HCT116 (cell line): ENCODE measurements at regions not wholly inside any gene's neighbourhood (a gene's known extent, or its start where the extent isn't known, plus 50 kb on each side); places are given as distances from the start of the nearest gene placed in this dataset.

Source experiments
- ATAC-seq: fragments of 200-7000 bp; cut with Tn5 transposase; 2 replicates; pipeline ENCODE4 v1.9.1; 2020; ENCODE audit warnings: mild to moderate bottlenecking, moderate library complexity
- BruUV-seq: library from RNA; stranded (reverse); fragments of 400-500 nt; replicated peaks from 2 replicates; lab custom pipeline; 2021; lab: Mats Ljungman, UMichigan
- CTCF ChIA-PET: fragments of 300-600 bp; sonication (Branson Sonifier 250); formaldehyde crosslinking; loops from one replicate; lab custom pipeline; 2021; ENCODE audit warnings: antibody characterized with exemption; lab: Charles Lee
- POLR2A ChIA-PET: fragments of 300-600, 350-600 bp; sonication (Branson Sonifier 250); formaldehyde crosslinking; loops from one replicate; lab custom pipeline; 2021; ENCODE audit warnings: antibody characterized with exemption; lab: Charles Lee
- RAD21 ChIA-PET, 2 experiments: fragments of 300-600 bp; sonication (Branson Sonifier 250); formaldehyde crosslinking; loops; one replicate each; lab custom pipeline; 2023; ENCODE audit warnings: low total read pairs in 2 of 2; ENCODE audit not compliant: uncharacterized antibody in 2 of 2, unreplicated experiment in 2 of 2, low non-redundant PET in 1 of 2; lab: Charles Lee
- DNase-seq: peaks from one replicate; pipeline ENCODE4 v3.0.0-alpha.2; 2010; ENCODE audit warnings: low read depth, low spot score
- H2AFZ ChIP-seq: fragments of 200-600 bp; shearing (Covaris generic), sonication (generic); 2 replicates; pipeline ENCODE4 v1.6.1; 2017; ENCODE audit warnings: low read depth, mixed run types, mixed read lengths, antibody characterized with exemption, low read length; ENCODE audit not compliant: poor library complexity, severe bottlenecking
- H3K27ac ChIP-seq: 2 replicates; pipeline ENCODE4 v1.5.1; 2012; ENCODE audit warnings: low read depth, low read length
- H3K27me3 ChIP-seq: fragments of 200-600 bp; sonication (generic); 2 replicates; pipeline ENCODE4 v1.6.1; 2016; ENCODE audit warnings: mixed run types, low read length, mixed read lengths; ENCODE audit not compliant: insufficient read depth
- H3K36me3 ChIP-seq, 2 experiments: fragments of 200-500 bp in 1 of 2; fragments of 200-600 bp in 1 of 2; sonication (Bioruptor generic) in 1 of 2; sonication (generic) in 1 of 2; 2 replicates each; pipeline versions ENCODE4 v1.5.1 to v1.6.1; 2014 to 2016; ENCODE audit warnings: low read length in 2 of 2, inconsistent platforms in 1 of 2, mixed read lengths in 1 of 2, mixed run types in 1 of 2; ENCODE audit not compliant: insufficient read depth in 2 of 2, control insufficient read depth in 1 of 2
- H3K4me1 ChIP-seq, 2 experiments: fragments of 200-600 bp in 1 of 2; sonication (generic) in 1 of 2; 2 replicates each; pipeline versions ENCODE4 v1.5.1 to v1.6.1; 2012 to 2017; ENCODE audit warnings: low read length in 2 of 2, inconsistent platforms in 1 of 2, mild to moderate bottlenecking in 1 of 2, mixed read lengths in 1 of 2, mixed run types in 1 of 2, moderate library complexity in 1 of 2; ENCODE audit not compliant: insufficient read depth in 2 of 2, control insufficient read depth in 1 of 2
- H3K4me2 ChIP-seq: fragments of 200-600 bp; sonication (generic); 2 replicates; pipeline ENCODE4 v1.6.1; 2017; ENCODE audit warnings: mixed run types, low read length, mixed read lengths
- H3K4me3 ChIP-seq, 2 experiments: fragments of 200-600 bp in 1 of 2; sonication (generic) in 1 of 2; replicated peaks in 1 of 2; 2 replicates each; pipeline ENCODE4 v1.5.1; 2011 to 2016; ENCODE audit warnings: low read length in 2 of 2, control low read depth in 1 of 2, low read depth in 1 of 2, mild to moderate bottlenecking in 1 of 2, mixed read lengths in 1 of 2, mixed run types in 1 of 2
- H3K79me2 ChIP-seq: fragments of 200-600 bp; sonication (generic); 2 replicates; pipeline ENCODE4 v1.6.1; 2017; ENCODE audit warnings: mild to moderate bottlenecking, mixed run types, low read length, moderate library complexity, mixed read lengths; ENCODE audit not compliant: insufficient read depth
- H3K9ac ChIP-seq: fragments of 200-600 bp; sonication (generic); 2 replicates; pipeline ENCODE4 v1.6.1; 2016; ENCODE audit warnings: low read length, mixed read lengths
- H3K9me2 ChIP-seq: fragments of 200-600 bp; sonication (generic), shearing (Covaris generic); 2 replicates; pipeline ENCODE4 v1.6.1; 2017; ENCODE audit warnings: mixed run types, mild to moderate bottlenecking, moderate library complexity; ENCODE audit not compliant: insufficient read depth
- H3K9me3 ChIP-seq, 2 experiments: fragments of 200-500 bp in 1 of 2; fragments of 200-600 bp in 1 of 2; sonication (Bioruptor generic) in 1 of 2; sonication (generic) in 1 of 2; 2 replicates each; pipeline ENCODE4 v1.6.1; 2014 to 2017; ENCODE audit warnings: low read length in 2 of 2, mixed read lengths in 2 of 2, inconsistent platforms in 1 of 2, low read depth in 1 of 2, mild to moderate bottlenecking in 1 of 2, mixed run types in 1 of 2, moderate library complexity in 1 of 2; ENCODE audit not compliant: control insufficient read depth in 1 of 2, insufficient read depth in 1 of 2
- H4K20me1 ChIP-seq: fragments of 200-600 bp; sonication (generic), shearing (Covaris generic); 2 replicates; pipeline ENCODE4 v1.6.1; 2017; ENCODE audit warnings: mixed run types, mild to moderate bottlenecking, moderate library complexity; ENCODE audit not compliant: insufficient read depth
- CBX3 ChIP-seq: IDR thresholded peaks from 2 replicates; pipeline ENCODE4 v1.6.1; 2012; ENCODE audit warnings: low read depth
- CEBPB ChIP-seq: IDR thresholded peaks from 2 replicates; pipeline ENCODE4 v1.6.1; 2012; ENCODE audit warnings: low read depth
- ELF1 ChIP-seq: IDR thresholded peaks from 2 replicates; pipeline ENCODE4 v1.6.1; 2012; ENCODE audit warnings: low read depth, borderline replicate concordance
- EZH2phosphoT487 ChIP-seq: fragments of 200-600 bp; IDR thresholded peaks from 2 replicates; pipeline ENCODE4 v1.6.1; 2018; ENCODE audit warnings: antibody characterized with exemption, borderline replicate concordance
- RAD21 ChIP-seq: IDR thresholded peaks from 2 replicates; pipeline ENCODE4 v1.6.1; 2012; ENCODE audit warnings: low read depth, mild to moderate bottlenecking
- SIN3A ChIP-seq: IDR thresholded peaks from 2 replicates; pipeline ENCODE4 v1.6.1; 2012; ENCODE audit warnings: low read depth
- SP1 ChIP-seq: IDR thresholded peaks from 2 replicates; pipeline ENCODE4 v1.6.1; 2012; ENCODE audit warnings: low read depth
- YY1 ChIP-seq: IDR thresholded peaks from 2 replicates; pipeline ENCODE4 v1.6.1; 2011; ENCODE audit warnings: low read length, low read depth, moderate library complexity, mild to moderate bottlenecking; ENCODE audit not compliant: insufficient replicate concordance; ENCODE audit errors: extremely low read depth
- ZNF274 ChIP-seq: fragments of 200-500 bp; sonication (Bioruptor generic); IDR thresholded peaks from 2 replicates; pipeline ENCODE4 v1.6.1; 2014; ENCODE audit warnings: mild to moderate bottlenecking, low read depth, low read length, inconsistent platforms
- intact Hi-C: fragments of 100-400 bp; cut with micrococcal nuclease; formaldehyde crosslinking; loops from 2 replicates; pipeline ENCODE4 v1.10.0; 2022
- TF ChIP-seq, protein P1 (sequence below): IDR thresholded peaks from 2 replicates; pipeline ENCODE4 v1.6.1; 2012
- TF ChIP-seq, protein P2 (sequence below), 3 experiments: fragments of 200-600 bp in 1 of 3; sonication (generic) in 1 of 3; IDR thresholded peaks in 2 of 3; conservative IDR thresholded peaks in 1 of 3; 2 replicates each; pipeline ENCODE4 v1.5.1; 2012 to 2017; ENCODE audit warnings: low read depth in 2 of 3, low read length in 2 of 3, antibody characterized with exemption in 1 of 3, borderline replicate concordance in 1 of 3, control low read depth in 1 of 3, mild to moderate bottlenecking in 1 of 3, mixed read lengths in 1 of 3, mixed run types in 1 of 3, moderate library complexity in 1 of 3; ENCODE audit not compliant: insufficient read depth in 1 of 3
- TF ChIP-seq, protein P3 (sequence below): IDR thresholded peaks from 2 replicates; pipeline ENCODE4 v1.6.1; 2011; ENCODE audit warnings: mild to moderate bottlenecking, low read length, moderate library complexity; ENCODE audit not compliant: insufficient replicate concordance; ENCODE audit errors: extremely low read depth

DNA sequence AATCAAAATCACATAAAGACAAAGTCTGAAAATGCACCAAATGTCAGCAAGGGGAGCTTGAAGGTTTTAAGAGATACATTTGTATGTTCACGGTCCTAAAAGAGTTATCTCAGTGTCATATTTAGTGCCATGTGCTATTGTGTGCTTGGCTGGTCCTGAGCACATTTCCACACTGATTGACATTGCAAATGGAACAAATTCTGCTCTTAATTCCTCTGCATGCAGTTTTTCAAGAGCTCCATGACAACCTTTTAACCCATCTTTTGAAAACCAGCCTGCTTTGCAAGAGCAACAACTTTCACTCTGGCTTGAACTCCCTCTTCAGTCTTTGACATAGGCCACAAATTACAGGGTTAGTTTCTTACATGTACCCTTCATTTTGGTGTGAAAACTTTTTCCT is 175.4 kb upstream of the ACTBL2 start:
- Histone ChIP-seq H3K4me3 (no peak overlapping the region), H3K4me1 (no peaks in the 10 kb centered on the region; a peak in 1 of 4 replicates), H3K4me2 (no peak overlapping the region), H3K9me2 (no peaks in the 10 kb centered on the region), H3K36me3 (no peaks in the 10 kb centered on the region)
- no peak for DNase-seq
- intact Hi-C loops, result loop anchor here (10.0 kb wide), 1 partner anchor 427 kb away; no protein-coding TSS in a partner anchor
- ChIA-PET POLR2A (no interaction called here), RAD21 (no interaction called here), CTCF (interaction anchor here (0.9 kb wide), 1 partner anchor 8 kb away, joined by 4 read pairs; no protein-coding TSS in a partner anchor)
- no TSS peak for BruUV-seq
- TF ChIP-seq, protein P1, sequence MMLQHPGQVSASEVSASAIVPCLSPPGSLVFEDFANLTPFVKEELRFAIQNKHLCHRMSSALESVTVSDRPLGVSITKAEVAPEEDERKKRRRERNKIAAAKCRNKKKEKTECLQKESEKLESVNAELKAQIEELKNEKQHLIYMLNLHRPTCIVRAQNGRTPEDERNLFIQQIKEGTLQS, result no peak
- no peak for TF ChIP-seq SP1
- no peak for TF ChIP-seq YY1
- TF ChIP-seq, protein P2, sequence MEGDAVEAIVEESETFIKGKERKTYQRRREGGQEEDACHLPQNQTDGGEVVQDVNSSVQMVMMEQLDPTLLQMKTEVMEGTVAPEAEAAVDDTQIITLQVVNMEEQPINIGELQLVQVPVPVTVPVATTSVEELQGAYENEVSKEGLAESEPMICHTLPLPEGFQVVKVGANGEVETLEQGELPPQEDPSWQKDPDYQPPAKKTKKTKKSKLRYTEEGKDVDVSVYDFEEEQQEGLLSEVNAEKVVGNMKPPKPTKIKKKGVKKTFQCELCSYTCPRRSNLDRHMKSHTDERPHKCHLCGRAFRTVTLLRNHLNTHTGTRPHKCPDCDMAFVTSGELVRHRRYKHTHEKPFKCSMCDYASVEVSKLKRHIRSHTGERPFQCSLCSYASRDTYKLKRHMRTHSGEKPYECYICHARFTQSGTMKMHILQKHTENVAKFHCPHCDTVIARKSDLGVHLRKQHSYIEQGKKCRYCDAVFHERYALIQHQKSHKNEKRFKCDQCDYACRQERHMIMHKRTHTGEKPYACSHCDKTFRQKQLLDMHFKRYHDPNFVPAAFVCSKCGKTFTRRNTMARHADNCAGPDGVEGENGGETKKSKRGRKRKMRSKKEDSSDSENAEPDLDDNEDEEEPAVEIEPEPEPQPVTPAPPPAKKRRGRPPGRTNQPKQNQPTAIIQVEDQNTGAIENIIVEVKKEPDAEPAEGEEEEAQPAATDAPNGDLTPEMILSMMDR (IDR thresholded peaks at IDR 0.05 in 2 of 3, conservative IDR thresholded peaks at IDR 0.05 in 1 of 3; ENCODE audit: borderline replicate concordance in 1 of 3, insufficient read depth in 1 of 3, low read depth in 2 of 3, low read length in 2 of 3), result no peak
- TF ChIP-seq, all 23 proteins: peak for 0
- H3K9me3 ChIP-seq, result no peaks in the 10 kb centered on the region
- H3K27me3 ChIP-seq, result no peaks in the 10 kb centered on the region
- H3K9ac ChIP-seq, result no peak overlapping the region
- H3K79me2 ChIP-seq, result no peaks in the 10 kb centered on the region
- no peak overlapping the region for H3K27ac ChIP-seq
- no peak for ATAC-seq
- H2AFZ ChIP-seq, result no peak overlapping the region
- H4K20me1 ChIP-seq, result no peaks in the 10 kb centered on the region

DNA sequence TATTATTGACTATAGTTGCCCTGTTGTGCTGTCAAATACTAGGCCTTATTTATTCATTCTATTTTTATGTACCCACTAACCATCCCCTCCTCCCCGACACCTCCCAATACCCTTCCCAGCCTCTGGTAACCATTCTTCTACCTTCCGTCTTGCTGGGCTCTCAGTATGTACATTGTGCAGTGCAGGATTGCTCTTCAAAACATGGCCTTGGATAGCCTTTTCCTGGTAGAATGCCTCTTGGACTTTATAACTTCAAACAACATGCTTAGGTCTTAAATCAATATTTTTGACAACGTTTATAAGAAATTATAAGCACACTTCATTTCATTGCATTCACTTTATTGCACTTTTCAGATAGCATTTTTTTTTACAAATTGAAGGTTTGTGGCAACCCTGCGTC is 172.6 kb upstream of the ACTBL2 start:
- CTCF ChIA-PET, result no interaction called here
- Histone ChIP-seq H3K9me2 (no peaks in the 10 kb centered on the region), H3K4me2 (no peak overlapping the region), H2AFZ (no peak overlapping the region), H4K20me1 (no peaks in the 10 kb centered on the region), H3K4me1 (peaks cover 0 to 7% of the 10 kb centered on the region in 2 experiments; a peak in 2 of 4 replicates), H3K27me3 (no peaks in the 10 kb centered on the region), H3K36me3 (no peaks in the 10 kb centered on the region), H3K27ac (no peak overlapping the region), H3K9ac (no peak overlapping the region), H3K79me2 (no peaks in the 10 kb centered on the region), H3K9me3 (no peaks in the 10 kb centered on the region), H3K4me3 (no peak overlapping the region)
- no peak for ATAC-seq
- TF ChIP-seq CBX3 (no peak), ZNF274 (no peak), ELF1 (no peak), RAD21 (no peak), EZH2phosphoT487 (no peak), CEBPB (no peak), SP1 (no peak), SIN3A (no peak), YY1 (no peak)
- TF ChIP-seq, protein P3, sequence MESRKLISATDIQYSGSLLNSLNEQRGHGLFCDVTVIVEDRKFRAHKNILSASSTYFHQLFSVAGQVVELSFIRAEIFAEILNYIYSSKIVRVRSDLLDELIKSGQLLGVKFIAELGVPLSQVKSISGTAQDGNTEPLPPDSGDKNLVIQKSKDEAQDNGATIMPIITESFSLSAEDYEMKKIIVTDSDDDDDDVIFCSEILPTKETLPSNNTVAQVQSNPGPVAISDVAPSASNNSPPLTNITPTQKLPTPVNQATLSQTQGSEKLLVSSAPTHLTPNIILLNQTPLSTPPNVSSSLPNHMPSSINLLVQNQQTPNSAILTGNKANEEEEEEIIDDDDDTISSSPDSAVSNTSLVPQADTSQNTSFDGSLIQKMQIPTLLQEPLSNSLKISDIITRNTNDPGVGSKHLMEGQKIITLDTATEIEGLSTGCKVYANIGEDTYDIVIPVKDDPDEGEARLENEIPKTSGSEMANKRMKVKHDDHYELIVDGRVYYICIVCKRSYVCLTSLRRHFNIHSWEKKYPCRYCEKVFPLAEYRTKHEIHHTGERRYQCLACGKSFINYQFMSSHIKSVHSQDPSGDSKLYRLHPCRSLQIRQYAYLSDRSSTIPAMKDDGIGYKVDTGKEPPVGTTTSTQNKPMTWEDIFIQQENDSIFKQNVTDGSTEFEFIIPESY, result no peak
- RAD21 ChIA-PET, result no interaction called here
- no peak for DNase-seq
- BruUV-seq, result no TSS peak
- intact Hi-C loops, result loop anchor here (10.0 kb wide), 1 partner anchor 430 kb away; no protein-coding TSS in a partner anchor
- POLR2A ChIA-PET, result no interaction called here
